Keratinocyte (primary cell): ENCODE measurements at regions not wholly inside any gene's neighbourhood (a gene's known extent, or its start where the extent isn't known, plus 50 kb on each side); places are given as distances from the start of the nearest gene placed in this dataset.

ENCODE experiments used
- EZH2 ChIP-seq: IDR thresholded peaks from one replicate; pipeline ENCODE4 v1.6.1; 2012; ENCODE audit warnings: inconsistent platforms, mild to moderate bottlenecking, low read length, moderate library complexity
- TF ChIP-seq, protein P1 (sequence below), 3 experiments: IDR thresholded peaks in 1 of 3; conservative IDR thresholded peaks in 1 of 3; optimal IDR thresholded peaks in 1 of 3; 2 replicates in 2 of 3; 3 replicates in 1 of 3; pipeline versions ENCODE3 to v1.5.1; 2011; ENCODE audit warnings: low read length in 3 of 3, mild to moderate bottlenecking in 3 of 3, moderate library complexity in 2 of 3, control low read depth in 1 of 3, inconsistent platforms in 1 of 3; ENCODE audit not compliant: insufficient read depth in 2 of 3; ENCODE audit errors: extremely low read depth in 1 of 3

DNA sequence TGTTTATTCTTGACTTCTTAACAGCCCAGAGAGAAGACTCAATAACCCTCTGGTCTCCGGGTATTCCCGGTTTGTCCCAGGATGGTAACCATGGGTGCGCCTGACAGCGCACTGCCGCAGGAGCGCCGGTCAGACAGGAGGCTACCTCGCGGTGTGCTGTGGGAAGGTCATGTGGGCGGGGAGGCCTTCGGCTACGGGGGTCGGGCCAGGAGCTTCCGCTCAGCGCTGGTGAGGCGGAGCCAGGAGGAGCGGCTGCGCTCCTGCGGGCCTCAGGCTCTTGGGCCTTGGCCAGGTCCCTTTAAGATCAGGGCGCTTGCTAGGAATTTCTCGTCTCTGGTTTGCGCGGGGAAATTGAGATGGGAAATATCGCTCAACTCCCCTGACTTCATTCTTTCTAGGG is 182.3 kb upstream of the NDN start:
- TF ChIP-seq, protein P1, sequence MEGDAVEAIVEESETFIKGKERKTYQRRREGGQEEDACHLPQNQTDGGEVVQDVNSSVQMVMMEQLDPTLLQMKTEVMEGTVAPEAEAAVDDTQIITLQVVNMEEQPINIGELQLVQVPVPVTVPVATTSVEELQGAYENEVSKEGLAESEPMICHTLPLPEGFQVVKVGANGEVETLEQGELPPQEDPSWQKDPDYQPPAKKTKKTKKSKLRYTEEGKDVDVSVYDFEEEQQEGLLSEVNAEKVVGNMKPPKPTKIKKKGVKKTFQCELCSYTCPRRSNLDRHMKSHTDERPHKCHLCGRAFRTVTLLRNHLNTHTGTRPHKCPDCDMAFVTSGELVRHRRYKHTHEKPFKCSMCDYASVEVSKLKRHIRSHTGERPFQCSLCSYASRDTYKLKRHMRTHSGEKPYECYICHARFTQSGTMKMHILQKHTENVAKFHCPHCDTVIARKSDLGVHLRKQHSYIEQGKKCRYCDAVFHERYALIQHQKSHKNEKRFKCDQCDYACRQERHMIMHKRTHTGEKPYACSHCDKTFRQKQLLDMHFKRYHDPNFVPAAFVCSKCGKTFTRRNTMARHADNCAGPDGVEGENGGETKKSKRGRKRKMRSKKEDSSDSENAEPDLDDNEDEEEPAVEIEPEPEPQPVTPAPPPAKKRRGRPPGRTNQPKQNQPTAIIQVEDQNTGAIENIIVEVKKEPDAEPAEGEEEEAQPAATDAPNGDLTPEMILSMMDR (optimal IDR thresholded peaks at IDR 0.05 in 1 of 3, IDR thresholded peaks at IDR 0.05 in 1 of 3, conservative IDR thresholded peaks at IDR 0.05 in 1 of 3; ENCODE audit: extremely low read depth in 1 of 3, insufficient read depth in 2 of 3, low read length in 3 of 3): no peak
- TF ChIP-seq EZH2: no peak
